Myocyte (in vitro differentiated cells): ENCODE measurements at regions not wholly inside any gene's neighbourhood (a gene's known extent, or its start where the extent isn't known, plus 50 kb on each side); places are given as distances from the start of the nearest gene placed in this dataset.
A peak's percentile ranks its signal among the peaks of the same experiment; 100 is the strongest.

Experiments used
- DNase-seq: peaks from one replicate; pipeline ENCODE4 v3.0.0-alpha.2; 2012; ENCODE audit warnings: low read depth

- DNase-seq, result no peak
Observed at GRCh38 chr13:48885027-48885395, 90.7 kb upstream of the FNDC3A start.

- peak; percentile 13 for DNase-seq
Observed at GRCh38 chr13:48888613-48889012, 87.1 kb upstream of the FNDC3A start.

- DNase-seq, result no peak
Observed at GRCh38 chr13:48890391-48890790, 85.3 kb upstream of the FNDC3A start.

- peak; percentile 62 for DNase-seq
Observed at GRCh38 chr13:48891586-48891985, 84.1 kb upstream of the FNDC3A start.

- DNase-seq, result peak; percentile 52
Observed at GRCh38 chr13:48892053-48892687, 83.5 kb upstream of the FNDC3A start.

GRCh38 chr13:48892688-48893075 is 83.0 kb upstream of the FNDC3A start:
- no peak for DNase-seq

GRCh38 chr13:48896312-48896711 is 79.4 kb upstream of the FNDC3A start:
- peak; percentile 16 for DNase-seq

- no peak for DNase-seq
Observed at GRCh38 chr13:48901781-48902180, 73.9 kb upstream of the FNDC3A start.

- peak; percentile 41 for DNase-seq
Observed at GRCh38 chr13:48902368-48902767, 73.3 kb upstream of the FNDC3A start.

- no peak for DNase-seq
Observed at GRCh38 chr13:48904668-48905290, 70.9 kb upstream of the FNDC3A start.

GRCh38 chr13:48906200-48906599 is 69.5 kb upstream of the FNDC3A start:
- no peak for DNase-seq

- DNase-seq, result peak; percentile 24
Observed at GRCh38 chr13:48908381-48909055, 67.2 kb upstream of the FNDC3A start.

GRCh38 chr13:48909056-48909389 is 66.7 kb upstream of the FNDC3A start:
- no peak for DNase-seq

- no peak for DNase-seq
Observed at GRCh38 chr13:48910686-48911085, 65.0 kb upstream of the FNDC3A start.

GRCh38 chr13:48919751-48920150 is 56.0 kb upstream of the FNDC3A start:
- no peak for DNase-seq

- no peak for DNase-seq
Observed at GRCh38 chr13:48920730-48921129, 55.0 kb upstream of the FNDC3A start.

- DNase-seq, result peak; percentile 3
Observed at GRCh38 chr13:48923376-48923775, 52.3 kb upstream of the FNDC3A start.

GRCh38 chr13:48925001-48925400 is 50.7 kb upstream of the FNDC3A start:
- DNase-seq, result no peak
